ENCODE measurements at regions not wholly inside any gene's neighbourhood (a gene's known extent, or its start where the extent isn't known, plus 50 kb on each side); places are given as distances from the start of the nearest gene placed in this dataset.
"Not testable (repeated sequence)": the region's sequence is repeated elsewhere in the genome, so short reads cannot be mapped to it uniquely, and the experiment has no call there.

- Mint-ChIP-seq H3K36me3 (no peaks in the 10 kb centered on the region), H3K27me3 (ENCODE audit: low read depth) (no peaks in the 10 kb centered on the region), H3K27ac (no peak overlapping the region), H3K4me1 (no peaks in the 10 kb centered on the region), H3K9me3 (peaks cover 68% of the 10 kb centered on the region), H3K4me3 (no peak overlapping the region)
- no peak for DNase-seq (ENCODE audit: low spot score in 2 of 2, unreplicated experiment in 2 of 2)
- no peak for TF ChIP-seq CTCF (IDR thresholded peaks at IDR 0.05; ENCODE audit: unreplicated experiment)
Observed at GRCh38 chrX:81890521-81890920, 688.6 kb downstream of the SH3BGRL start.

- no peaks in the 10 kb centered on the region for H3K27me3 Mint-ChIP-seq (ENCODE audit: low read depth)
- no peak overlapping the region for H3K4me3 Mint-ChIP-seq
- H3K9me3 Mint-ChIP-seq, result peaks cover 72% of the 10 kb centered on the region
- DNase-seq (ENCODE audit: low spot score in 2 of 2, unreplicated experiment in 2 of 2), result no peak
- no peaks in the 10 kb centered on the region for H3K36me3 Mint-ChIP-seq
- H3K27ac Mint-ChIP-seq, result no peak overlapping the region
- no peaks in the 10 kb centered on the region for H3K4me1 Mint-ChIP-seq
- no peak for TF ChIP-seq CTCF (IDR thresholded peaks at IDR 0.05; ENCODE audit: unreplicated experiment)
Observed at GRCh38 chrX:81900522-81900921, 698.6 kb downstream of the SH3BGRL start.

- H3K36me3 Mint-ChIP-seq, result no peaks in the 10 kb centered on the region
- no peak for DNase-seq (ENCODE audit: low spot score in 2 of 2, unreplicated experiment in 2 of 2)
- H3K9me3 Mint-ChIP-seq, result peaks cover 76% of the 10 kb centered on the region
- TF ChIP-seq CTCF (IDR thresholded peaks at IDR 0.05; ENCODE audit: unreplicated experiment), result no peak
- no peaks in the 10 kb centered on the region for H3K4me1 Mint-ChIP-seq
- H3K4me3 Mint-ChIP-seq, result no peak overlapping the region
- no peak overlapping the region for H3K27ac Mint-ChIP-seq
- H3K27me3 Mint-ChIP-seq (ENCODE audit: low read depth), result no peaks in the 10 kb centered on the region
Observed at GRCh38 chrX:81925812-81926211, 723.9 kb downstream of the SH3BGRL start.

- H3K9me3 Mint-ChIP-seq, result peaks cover 51% of the 10 kb centered on the region
- not testable (repeated sequence) for DNase-seq (ENCODE audit: low spot score in 2 of 2, unreplicated experiment in 2 of 2); H3K27me3 Mint-ChIP-seq (ENCODE audit: low read depth); H3K36me3 Mint-ChIP-seq; H3K4me1 Mint-ChIP-seq; H3K4me3 Mint-ChIP-seq; H3K27ac Mint-ChIP-seq
Observed at GRCh38 chrX:81945911-81946310, 744.0 kb downstream of the SH3BGRL start.

- DNase-seq (ENCODE audit: low spot score in 2 of 2, unreplicated experiment in 2 of 2), result no peak
- Mint-ChIP-seq H3K9me3 (peaks cover 51% of the 10 kb centered on the region), H3K4me1 (no peaks in the 10 kb centered on the region), H3K4me3 (no peak overlapping the region), H3K27me3 (ENCODE audit: low read depth) (no peaks in the 10 kb centered on the region), H3K27ac (no peak overlapping the region), H3K36me3 (no peaks in the 10 kb centered on the region)
- no peak for TF ChIP-seq CTCF (IDR thresholded peaks at IDR 0.05; ENCODE audit: unreplicated experiment)
Observed at GRCh38 chrX:81957318-81957717, 755.4 kb downstream of the SH3BGRL start.

GRCh38 chrX:81957900-81958545, 756.1 kb downstream of the SH3BGRL start:
- no peak for TF ChIP-seq CTCF (IDR thresholded peaks at IDR 0.05; ENCODE audit: unreplicated experiment)
- DNase-seq (ENCODE audit: low spot score in 2 of 2, unreplicated experiment in 2 of 2), result no peak
- no peak overlapping the region for H3K4me3 Mint-ChIP-seq
- H3K27ac Mint-ChIP-seq, result no peak overlapping the region
- H3K27me3 Mint-ChIP-seq (ENCODE audit: low read depth), result no peaks in the 10 kb centered on the region
- no peaks in the 10 kb centered on the region for H3K4me1 Mint-ChIP-seq
- no peaks in the 10 kb centered on the region for H3K36me3 Mint-ChIP-seq
- H3K9me3 Mint-ChIP-seq, result peaks cover 56% of the 10 kb centered on the region
